Natural killer cell (primary cell): ENCODE measurements at regions not wholly inside any gene's neighbourhood (a gene's known extent, or its start where the extent isn't known, plus 50 kb on each side); places are given as distances from the start of the nearest gene placed in this dataset.

Experiments
- ATAC-seq, 3 donors: fragments of 150-1000 bp in 2 of 3; fragments of 200-7000 bp in 1 of 3; cut with Tn5 transposase; 1 replicate in 1 of 3; 2 replicates in 2 of 3; pipeline ENCODE4 v1.10.0; 2021; ENCODE audit warnings: mild to moderate bottlenecking in 2 of 3, moderate library complexity in 2 of 3
- DNase-seq, 2 donors: peaks; one replicate each; pipeline versions ENCODE4 v3.0.0 to v3.0.0-alpha.2; 2013 to 2021; ENCODE audit warnings: mixed read lengths in 1 of 2
- H3K27ac ChIP-seq: one replicate; pipeline ENCODE4 v1.5.1; 2013; ENCODE audit warnings: mild to moderate bottlenecking, low read length
- H3K27me3 ChIP-seq: one replicate; pipeline ENCODE4 v1.6.1; 2013; ENCODE audit warnings: low read length; ENCODE audit not compliant: control insufficient read depth, insufficient read depth
- H3K36me3 ChIP-seq: one replicate; pipeline ENCODE4 v1.6.1; 2013; ENCODE audit warnings: low read length; ENCODE audit not compliant: control insufficient read depth, insufficient read depth
- H3K4me1 ChIP-seq: one replicate; pipeline ENCODE4 v1.6.1; 2013; ENCODE audit warnings: low read length; ENCODE audit not compliant: control insufficient read depth, insufficient read depth
- H3K4me3 ChIP-seq: one replicate; pipeline ENCODE4 v1.5.1; 2013; ENCODE audit warnings: low read length
- H3K9me3 ChIP-seq: one replicate; pipeline ENCODE4 v1.6.1; 2013; ENCODE audit warnings: low read length; ENCODE audit not compliant: control insufficient read depth, insufficient read depth
- H3K27ac Mint-ChIP-seq, 2 donors: one replicate each; pipeline ENCODE4 v1.8.0; 2022; ENCODE audit warnings: mild to moderate bottlenecking in 2 of 2, mixed read lengths in 2 of 2, moderate library complexity in 1 of 2
- H3K27me3 Mint-ChIP-seq, 2 donors: one replicate each; pipeline ENCODE4 v1.8.0; 2022; ENCODE audit warnings: low read depth in 2 of 2, mixed read lengths in 2 of 2
- H3K36me3 Mint-ChIP-seq: one replicate; pipeline ENCODE4 v1.8.0; 2022; ENCODE audit warnings: mixed read lengths
- H3K4me1 Mint-ChIP-seq, 2 donors: one replicate each; pipeline ENCODE4 v1.8.0; 2022; ENCODE audit warnings: mixed read lengths in 2 of 2
- H3K4me3 Mint-ChIP-seq: one replicate; pipeline ENCODE4 v1.8.0; 2022; ENCODE audit warnings: mild to moderate bottlenecking, moderate library complexity, mixed read lengths
- H3K9me3 Mint-ChIP-seq, 2 donors: one replicate each; pipeline ENCODE4 v1.8.0; 2022; ENCODE audit warnings: mixed read lengths in 2 of 2
- CTCF ChIP-seq: fragments of 200-600 bp; IDR thresholded peaks from one replicate; pipeline ENCODE4 v1.8.0; 2022; ENCODE audit warnings: antibody characterized with exemption
- WGBS: methylation state at CpG from one replicate; pipeline ENCODE4 v1.1.7; 2013; ENCODE audit warnings: missing lambda C conversion rate; ENCODE audit not compliant: insufficient coverage; 5-methylcytosine and 5-hydroxymethylcytosine counted together
- intact Hi-C: fragments of 100-400 bp; cut with micrococcal nuclease; formaldehyde crosslinking; loops from one replicate; pipeline ENCODE4 v1.14.2; 2022

- no peak overlapping the region for H3K4me3 Mint-ChIP-seq
- intact Hi-C loops: no loop called here
- H3K36me3 Mint-ChIP-seq: no peaks in the 10 kb centered on the region
- Histone ChIP-seq H3K36me3 (no peaks in the 10 kb centered on the region), H3K9me3 (no peaks in the 10 kb centered on the region), H3K27me3 (no peaks in the 10 kb centered on the region), H3K4me1 (no peaks in the 10 kb centered on the region), H3K27ac (no peak overlapping the region), H3K4me3 (no peak overlapping the region)
- H3K9me3 Mint-ChIP-seq: no peaks in the 10 kb centered on the region
- DNase-seq: no peak
- ATAC-seq: no peak
- no peak for TF ChIP-seq CTCF
- no peaks in the 10 kb centered on the region for H3K4me1 Mint-ChIP-seq
- no peak overlapping the region for H3K27ac Mint-ChIP-seq
- WGBS: 80% methylated on average over 7 of the region's 8 CpGs
- H3K27me3 Mint-ChIP-seq: peaks cover 0 to 6% of the 10 kb centered on the region in 2 donors
Observed at GRCh38 chr10:83880252-83880791, 259.0 kb upstream of the GHITM start.

GRCh38 chr10:83881661-83882060, 257.6 kb upstream of the GHITM start:
- no peak overlapping the region for H3K27ac Mint-ChIP-seq
- Histone ChIP-seq H3K27me3 (no peaks in the 10 kb centered on the region), H3K36me3 (no peaks in the 10 kb centered on the region), H3K9me3 (no peaks in the 10 kb centered on the region), H3K27ac (no peak overlapping the region), H3K4me3 (no peak overlapping the region), H3K4me1 (no peaks in the 10 kb centered on the region)
- ATAC-seq: no peak
- 67% methylated on average over 1 of the region's 1 CpG for WGBS
- no peaks in the 10 kb centered on the region for H3K4me1 Mint-ChIP-seq
- no peaks in the 10 kb centered on the region for H3K27me3 Mint-ChIP-seq
- no peak overlapping the region for H3K4me3 Mint-ChIP-seq
- no peak for DNase-seq
- no peaks in the 10 kb centered on the region for H3K9me3 Mint-ChIP-seq
- TF ChIP-seq CTCF: no peak
- no peaks in the 10 kb centered on the region for H3K36me3 Mint-ChIP-seq
- intact Hi-C loops: no loop called here

GRCh38 chr10:83886871-83887270, 252.4 kb upstream of the GHITM start:
- H3K27me3 ChIP-seq: no peaks in the 10 kb centered on the region
- DNase-seq (no peak), ATAC-seq (no peak)
- no peaks in the 10 kb centered on the region for H3K36me3 ChIP-seq
- peaks cover 10 to 13% of the 10 kb centered on the region in 2 donors for H3K27me3 Mint-ChIP-seq
- TF ChIP-seq CTCF: no peak
- H3K4me3 ChIP-seq: no peak overlapping the region
- no peak overlapping the region for H3K4me3 Mint-ChIP-seq
- H3K27ac Mint-ChIP-seq: no peak overlapping the region
- no peaks in the 10 kb centered on the region for H3K36me3 Mint-ChIP-seq
- H3K27ac ChIP-seq: no peak overlapping the region
- intact Hi-C loops: no loop called here
- peaks cover 0 to 2% of the 10 kb centered on the region in 2 donors for H3K9me3 Mint-ChIP-seq
- H3K4me1 Mint-ChIP-seq: no peaks in the 10 kb centered on the region
- WGBS: 65% methylated on average over 3 of the region's 5 CpGs
- no peaks in the 10 kb centered on the region for H3K4me1 ChIP-seq
- H3K9me3 ChIP-seq: no peaks in the 10 kb centered on the region

GRCh38 chr10:83892737-83893136, 246.6 kb upstream of the GHITM start:
- no peaks in the 10 kb centered on the region for H3K4me1 Mint-ChIP-seq
- no peak overlapping the region for H3K27ac Mint-ChIP-seq
- intact Hi-C loops: no loop called here
- no peak for DNase-seq
- no peaks in the 10 kb centered on the region for H3K9me3 ChIP-seq
- peaks cover 10 to 23% of the 10 kb centered on the region in 2 donors for H3K27me3 Mint-ChIP-seq
- TF ChIP-seq CTCF: no peak
- H3K9me3 Mint-ChIP-seq: peaks cover 0 to 4% of the 10 kb centered on the region in 2 donors
- WGBS: 88% methylated on average over 3 of the region's 6 CpGs
- H3K36me3 Mint-ChIP-seq: no peaks in the 10 kb centered on the region
- H3K36me3 ChIP-seq: no peaks in the 10 kb centered on the region
- H3K4me1 ChIP-seq: no peaks in the 10 kb centered on the region
- no peak overlapping the region for H3K27ac ChIP-seq
- ATAC-seq: no peak
- no peak overlapping the region for H3K4me3 ChIP-seq
- H3K4me3 Mint-ChIP-seq: no peak overlapping the region
- H3K27me3 ChIP-seq: peaks cover 2% of the 10 kb centered on the region
